Activated T-cell treated with anti-CD3 and anti-CD28 coated beads for 24 hours (primary cell): ENCODE measurements at regions not wholly inside any gene's neighbourhood (a gene's known extent, or its start where the extent isn't known, plus 50 kb on each side); places are given as distances from the start of the nearest gene placed in this dataset.

Experiments used
- DNase-seq: peaks from one replicate; pipeline ENCODE4 v3.0.0-alpha.2; 2020; ENCODE audit warnings: low read depth

- DNase-seq, result no peak
Observed at GRCh38 chr2:238688193-238689153, 159.4 kb upstream of the TWIST2 start.

- DNase-seq, result no peak
Observed at GRCh38 chr2:238689331-238689730, 158.6 kb upstream of the TWIST2 start.

- DNase-seq, result no peak
Observed at GRCh38 chr2:238689871-238690389, 158.0 kb upstream of the TWIST2 start.

- DNase-seq, result no peak
Observed at GRCh38 chr2:238690511-238690910, 157.4 kb upstream of the TWIST2 start.

GRCh38 chr2:238691596-238692491 lies 156.0 kb upstream of the TWIST2 start:
- no peak for DNase-seq

- no peak for DNase-seq
Observed at GRCh38 chr2:238692562-238692961, 155.3 kb upstream of the TWIST2 start.

GRCh38 chr2:238693337-238694093 lies 154.4 kb upstream of the TWIST2 start:
- no peak for DNase-seq

- no peak for DNase-seq
Observed at GRCh38 chr2:238694136-238694755, 153.6 kb upstream of the TWIST2 start.

GRCh38 chr2:238694922-238695321 lies 153.0 kb upstream of the TWIST2 start:
- DNase-seq, result no peak

GRCh38 chr2:238695538-238695937 lies 152.3 kb upstream of the TWIST2 start:
- DNase-seq, result no peak

- no peak for DNase-seq
Observed at GRCh38 chr2:238696331-238696730, 151.6 kb upstream of the TWIST2 start.

GRCh38 chr2:238696786-238697185 lies 151.1 kb upstream of the TWIST2 start:
- no peak for DNase-seq

GRCh38 chr2:238697193-238698071 lies 150.5 kb upstream of the TWIST2 start:
- no peak for DNase-seq

GRCh38 chr2:238698072-238698352 lies 149.9 kb upstream of the TWIST2 start:
- no peak for DNase-seq

- no peak for DNase-seq
Observed at GRCh38 chr2:238698451-238699306, 149.2 kb upstream of the TWIST2 start.

GRCh38 chr2:238699307-238700116 lies 148.4 kb upstream of the TWIST2 start:
- no peak for DNase-seq

GRCh38 chr2:238700117-238700457 lies 147.8 kb upstream of the TWIST2 start:
- no peak for DNase-seq

GRCh38 chr2:238700506-238701340 lies 147.2 kb upstream of the TWIST2 start:
- no peak for DNase-seq
